Thoracic aorta (tissue), 2 donors: ENCODE measurements at regions not wholly inside any gene's neighbourhood (a gene's known extent, or its start where the extent isn't known, plus 50 kb on each side); places are given as distances from the start of the nearest gene placed in this dataset.

ENCODE experiments used
- ATAC-seq: fragments of 150-250 bp; one replicate; pipeline ENCODE4 v1.8.0; 2017; ENCODE audit warnings: low read depth; ENCODE audit not compliant: insufficient number of reproducible peaks, low FRiP score
- DNase-seq: peaks from one replicate; pipeline ENCODE4 v3.0.0-alpha.2; 2020; ENCODE audit warnings: low spot score
- H3K27ac ChIP-seq, 2 donors: fragments of 200-600 bp; sonication (generic); 1 replicate in 1 of 2; 2 replicates in 1 of 2; pipeline ENCODE4 v1.5.1; 2016; ENCODE audit warnings: mild to moderate bottlenecking in 2 of 2, moderate library complexity in 2 of 2
- H3K27me3 ChIP-seq: fragments of 200-600 bp; sonication (generic); replicated peaks from 2 replicates; pipeline ENCODE4 v1.6.0; 2016; ENCODE audit warnings: mild to moderate bottlenecking; ENCODE audit not compliant: insufficient read depth
- H3K36me3 ChIP-seq: fragments of 200-600 bp; sonication (generic); one replicate; pipeline ENCODE4 v1.5.1; 2016
- H3K4me1 ChIP-seq, 2 donors: fragments of 200-600 bp; sonication (generic); 1 replicate in 1 of 2; 2 replicates in 1 of 2; pipeline versions ENCODE4 v1.5.1 to v1.6.0; 2016; ENCODE audit warnings: low read depth in 2 of 2, mild to moderate bottlenecking in 1 of 2; ENCODE audit not compliant: control insufficient read depth in 1 of 2
- H3K4me3 ChIP-seq: fragments of 200-600 bp; sonication (generic); 2 replicates; pipeline ENCODE4 v1.5.1; 2016; ENCODE audit warnings: mild to moderate bottlenecking
- H3K9me3 ChIP-seq: fragments of 200-600 bp; sonication (generic); 2 replicates; pipeline ENCODE4 v1.5.1; 2016
- CTCF ChIP-seq: fragments of 200-600 bp; sonication (generic); IDR thresholded peaks from one replicate; pipeline ENCODE4 v1.5.1; 2019; ENCODE audit warnings: antibody characterized with exemption

GRCh38 chr10:93160829-93161228 is 87.1 kb downstream of the CYP26A1 start:
- no peaks in the 10 kb centered on the region for H3K9me3 ChIP-seq
- ATAC-seq = peak; percentile 27
- peak; percentile 8 for DNase-seq
- H3K4me3 ChIP-seq = no peak overlapping the region
- H3K27me3 ChIP-seq = no peaks in the 10 kb centered on the region
- no peak for TF ChIP-seq CTCF
- no peak overlapping the region for H3K27ac ChIP-seq
- H3K36me3 ChIP-seq = no peaks in the 10 kb centered on the region
- H3K4me1 ChIP-seq = no peaks in the 10 kb centered on the region

- Histone ChIP-seq H3K27me3 (no peaks in the 10 kb centered on the region), H3K27ac (no peak overlapping the region), H3K36me3 (no peaks in the 10 kb centered on the region), H3K4me3 (no peak overlapping the region), H3K9me3 (no peaks in the 10 kb centered on the region), H3K4me1 (no peaks in the 10 kb centered on the region)
- no peak for DNase-seq
- no peak for TF ChIP-seq CTCF
- ATAC-seq = no peak
Observed at GRCh38 chr10:93165367-93165766, 91.7 kb downstream of the CYP26A1 start.

GRCh38 chr10:93166134-93166533 is 92.4 kb downstream of the CYP26A1 start:
- Histone ChIP-seq H3K9me3 (no peaks in the 10 kb centered on the region), H3K4me1 (no peaks in the 10 kb centered on the region), H3K27me3 (no peaks in the 10 kb centered on the region), H3K27ac (no peak overlapping the region), H3K4me3 (no peak overlapping the region), H3K36me3 (no peaks in the 10 kb centered on the region)
- ATAC-seq (no peak), DNase-seq (no peak)
- TF ChIP-seq CTCF = no peak

- Histone ChIP-seq H3K4me3 (no peak overlapping the region), H3K27me3 (no peaks in the 10 kb centered on the region), H3K27ac (no peak overlapping the region), H3K4me1 (no peaks in the 10 kb centered on the region), H3K9me3 (no peaks in the 10 kb centered on the region), H3K36me3 (no peaks in the 10 kb centered on the region)
- TF ChIP-seq CTCF = no peak
- no peak for DNase-seq
- ATAC-seq = no peak
Observed at GRCh38 chr10:93171837-93172236, 98.1 kb downstream of the CYP26A1 start.

GRCh38 chr10:93173967-93174845 is 100.5 kb downstream of the CYP26A1 start:
- no peaks in the 10 kb centered on the region for H3K4me1 ChIP-seq
- TF ChIP-seq CTCF = no peak
- H3K36me3 ChIP-seq = no peaks in the 10 kb centered on the region
- H3K9me3 ChIP-seq = no peaks in the 10 kb centered on the region
- ATAC-seq (no peak), DNase-seq (no peak)
- no peak overlapping the region for H3K4me3 ChIP-seq
- H3K27me3 ChIP-seq = no peaks in the 10 kb centered on the region
- no peak overlapping the region for H3K27ac ChIP-seq
